ENCODE measurements at regions not wholly inside any gene's neighbourhood (a gene's known extent, or its start where the extent isn't known, plus 50 kb on each side); places are given as distances from the start of the nearest gene placed in this dataset.

DNA sequence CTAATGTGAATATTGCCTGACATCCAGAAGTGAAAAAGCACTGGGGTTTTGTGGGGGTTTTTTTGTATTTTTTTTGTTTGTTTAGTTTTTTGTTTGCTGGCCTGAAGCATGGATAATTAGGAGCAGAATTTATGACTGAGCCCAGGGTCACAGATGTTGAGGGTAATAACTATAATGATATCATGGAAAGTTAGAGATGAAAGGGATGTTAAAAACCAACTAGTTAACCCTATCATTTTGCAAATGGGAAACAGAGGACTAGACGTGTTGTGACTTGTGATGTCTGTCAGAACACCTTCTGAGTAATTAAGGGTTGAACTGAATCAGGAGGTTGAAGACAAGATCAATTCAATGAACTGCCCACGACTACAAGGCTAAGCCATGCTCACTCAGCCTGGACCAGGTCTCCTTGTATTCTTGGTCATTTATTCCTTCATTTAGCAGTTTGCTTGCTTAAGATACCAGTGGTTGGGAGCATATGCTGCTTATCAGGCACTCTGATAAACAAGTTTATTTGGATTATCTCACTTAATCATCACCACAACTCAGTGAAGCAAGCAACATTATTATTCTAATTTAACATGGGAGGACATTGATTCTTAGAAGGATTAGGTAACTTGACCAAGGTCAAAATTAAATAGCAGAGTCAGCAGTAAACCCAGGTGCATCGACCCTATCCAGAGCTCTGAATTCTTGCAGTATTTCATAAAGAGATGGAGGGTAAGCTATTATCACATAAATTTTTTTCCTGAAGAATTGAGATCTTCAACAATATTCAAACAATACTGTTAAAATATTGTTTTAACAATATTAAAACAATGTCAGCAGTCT lies 75.7 kb upstream of the PIK3R1 start:
- Histone ChIP-seq H3K9ac (replicated peaks; ENCODE audit: extremely low read depth, insufficient read depth, low read length) (no peak overlapping the region), H3K36me3 (ENCODE audit: control insufficient read depth in 2 of 2, extremely low read depth in 1 of 2, insufficient read depth in 2 of 2, low read length in 2 of 2) (no peaks in the 10 kb centered on the region), H4K20me1 (replicated peaks; ENCODE audit: control insufficient read depth, extremely low read depth, insufficient read depth, low read length) (no peaks in the 10 kb centered on the region), H3K79me2 (ENCODE audit: control insufficient read depth, insufficient read depth, low read length) (no peaks in the 10 kb centered on the region), H3K27me3 (ENCODE audit: control insufficient read depth in 2 of 2, insufficient read depth in 2 of 2, low read length in 2 of 2) (peaks cover 0 to 2% of the 10 kb centered on the region in 2 experiments), H3K9me3 (replicated peaks; ENCODE audit: control insufficient read depth, insufficient read depth, low read length) (no peaks in the 10 kb centered on the region), H3K9me1 (replicated peaks; ENCODE audit: control insufficient read depth, extremely low read depth, insufficient read depth, low read length) (no peaks in the 10 kb centered on the region), H2AFZ (ENCODE audit: low read depth, low read length) (no peak overlapping the region), H3K4me1 (ENCODE audit: control insufficient read depth, extremely low read depth, insufficient read depth, low read length) (peaks cover 3% of the 10 kb centered on the region), H3K27ac (ENCODE audit: insufficient read depth, low read depth, low read length) (no peak overlapping the region), H3K4me3 (replicated peaks in 1 of 3; ENCODE audit: insufficient read depth in 1 of 3, low read depth in 1 of 3, low read length in 3 of 3) (no peak overlapping the region), H3K4me2 (ENCODE audit: insufficient read depth, low read length) (no peak overlapping the region)
- ChIA-PET CTCF (interaction anchor here (0.6 to 1.2 kb wide), 2 partner anchors 14 to 919 kb away, joined by 3 read pairs; no protein-coding TSS in a partner anchor), POLR2A (no interaction called here)
- TF ChIP-seq, protein P1, sequence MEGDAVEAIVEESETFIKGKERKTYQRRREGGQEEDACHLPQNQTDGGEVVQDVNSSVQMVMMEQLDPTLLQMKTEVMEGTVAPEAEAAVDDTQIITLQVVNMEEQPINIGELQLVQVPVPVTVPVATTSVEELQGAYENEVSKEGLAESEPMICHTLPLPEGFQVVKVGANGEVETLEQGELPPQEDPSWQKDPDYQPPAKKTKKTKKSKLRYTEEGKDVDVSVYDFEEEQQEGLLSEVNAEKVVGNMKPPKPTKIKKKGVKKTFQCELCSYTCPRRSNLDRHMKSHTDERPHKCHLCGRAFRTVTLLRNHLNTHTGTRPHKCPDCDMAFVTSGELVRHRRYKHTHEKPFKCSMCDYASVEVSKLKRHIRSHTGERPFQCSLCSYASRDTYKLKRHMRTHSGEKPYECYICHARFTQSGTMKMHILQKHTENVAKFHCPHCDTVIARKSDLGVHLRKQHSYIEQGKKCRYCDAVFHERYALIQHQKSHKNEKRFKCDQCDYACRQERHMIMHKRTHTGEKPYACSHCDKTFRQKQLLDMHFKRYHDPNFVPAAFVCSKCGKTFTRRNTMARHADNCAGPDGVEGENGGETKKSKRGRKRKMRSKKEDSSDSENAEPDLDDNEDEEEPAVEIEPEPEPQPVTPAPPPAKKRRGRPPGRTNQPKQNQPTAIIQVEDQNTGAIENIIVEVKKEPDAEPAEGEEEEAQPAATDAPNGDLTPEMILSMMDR (IDR thresholded peaks at IDR 0.05; ENCODE audit: extremely low read depth in 1 of 2, insufficient read depth in 1 of 2, low read depth in 1 of 2, low read length in 2 of 2): no peak
- TF ChIP-seq POLR2A (IDR thresholded peaks at IDR 0.05; ENCODE audit: low read depth, low read length): no peak
- TF ChIP-seq POLR2AphosphoS5 (IDR thresholded peaks at IDR 0.05; ENCODE audit: insufficient read depth, low read depth, low read length): no peak
- TF ChIP-seq FOS (IDR thresholded peaks at IDR 0.05; ENCODE audit: borderline replicate concordance, insufficient read depth, low read length): no peak
- TF ChIP-seq, protein P2, sequence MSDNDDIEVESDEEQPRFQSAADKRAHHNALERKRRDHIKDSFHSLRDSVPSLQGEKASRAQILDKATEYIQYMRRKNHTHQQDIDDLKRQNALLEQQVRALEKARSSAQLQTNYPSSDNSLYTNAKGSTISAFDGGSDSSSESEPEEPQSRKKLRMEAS (IDR thresholded peaks at IDR 0.05; ENCODE audit: insufficient read depth, insufficient read length): no peak
- no peak for TF ChIP-seq EZH2 (IDR thresholded peaks at IDR 0.05; ENCODE audit: borderline replicate concordance, low read depth, low read length, severe bottlenecking)
- TF ChIP-seq GATA2 (IDR thresholded peaks at IDR 0.05; ENCODE audit: insufficient read depth, insufficient read length, low read depth, low read length): no peak
- DNase-seq (ENCODE audit: low read depth, low spot score) (no peak), FAIRE-seq (no peak)
- no TSS peak for BruUV-seq (replicated peaks)
- intact Hi-C loops (cut with micrococcal nuclease) (no loop called here), dilution Hi-C loops (cut with MboI; ENCODE audit: extremely low pct_ligation_motif_present, low sequenced_read_pairs) (no loop called here)

Measured in endothelial cell of umbilical vein (primary cell).